PC-9 (cell line): ENCODE measurements at regions not wholly inside any gene's neighbourhood (a gene's known extent, or its start where the extent isn't known, plus 50 kb on each side); places are given as distances from the start of the nearest gene placed in this dataset.

Experiments
- CTCF ChIP-seq: fragments of 200-600 bp; sonication (generic); conservative IDR thresholded peaks from 2 replicates; pipeline ENCODE4 v1.6.1; 2017; ENCODE audit warnings: mixed run types, antibody characterized with exemption, mild to moderate bottlenecking, moderate library complexity
- EZH2 ChIP-seq: fragments of 200-600 bp; sonication (generic); IDR thresholded peaks from 2 replicates; pipeline ENCODE4 v1.8.0; 2017; ENCODE audit warnings: antibody characterized with exemption, low read depth

GRCh38 chr16:6728381-6728780 lies 604.3 kb upstream of the RBFOX1 start:
- TF ChIP-seq EZH2 (no peak), CTCF (no peak)
